Activated naive CD8-positive, alpha-beta T cell treated with anti-CD3 and anti-CD28 coated beads, Interleukin-2, amount 50 U/mL, for 16 hours (primary cell): ENCODE measurements at regions not wholly inside any gene's neighbourhood (a gene's known extent, or its start where the extent isn't known, plus 50 kb on each side); places are given as distances from the start of the nearest gene placed in this dataset.
"Not testable (repeated sequence)": the region's sequence is repeated elsewhere in the genome, so short reads cannot be mapped to it uniquely, and the experiment has no call there.

ENCODE experiments used
- DNase-seq: peaks from one replicate; pipeline ENCODE4 v3.0.0-alpha.2; 2020; ENCODE audit warnings: low read depth, low spot score

- DNase-seq = no peak
Measured at GRCh38 chr10:8379906-8380832, 325.7 kb downstream of the GATA3 start.

GRCh38 chr10:8380833-8381496 is 326.5 kb downstream of the GATA3 start:
- no peak for DNase-seq

GRCh38 chr10:8386781-8387180 is 332.3 kb downstream of the GATA3 start:
- DNase-seq = no peak

GRCh38 chr10:8389630-8390029 is 335.1 kb downstream of the GATA3 start:
- no peak for DNase-seq

GRCh38 chr10:8392216-8392615 is 337.7 kb downstream of the GATA3 start:
- DNase-seq = no peak

- no peak for DNase-seq
Measured at GRCh38 chr10:8393531-8393930, 339.0 kb downstream of the GATA3 start.

- no peak for DNase-seq
Measured at GRCh38 chr10:8396675-8397074, 342.2 kb downstream of the GATA3 start.

GRCh38 chr10:8398771-8399170 is 344.3 kb downstream of the GATA3 start:
- no peak for DNase-seq

GRCh38 chr10:8400151-8400550 is 345.7 kb downstream of the GATA3 start:
- DNase-seq = no peak

- DNase-seq = no peak
Measured at GRCh38 chr10:8400892-8401291, 346.4 kb downstream of the GATA3 start.

- DNase-seq = no peak
Measured at GRCh38 chr10:8401531-8401930, 347.0 kb downstream of the GATA3 start.

GRCh38 chr10:8402576-8402975 is 348.1 kb downstream of the GATA3 start:
- no peak for DNase-seq

- DNase-seq = no peak
Measured at GRCh38 chr10:8403711-8404371, 349.4 kb downstream of the GATA3 start.

GRCh38 chr10:8404721-8405120 is 350.2 kb downstream of the GATA3 start:
- no peak for DNase-seq

GRCh38 chr10:8405596-8405995 is 351.1 kb downstream of the GATA3 start:
- DNase-seq = no peak

GRCh38 chr10:8407501-8408021 is 353.1 kb downstream of the GATA3 start:
- DNase-seq = no peak

GRCh38 chr10:8410506-8410905 is 356.0 kb downstream of the GATA3 start:
- no peak for DNase-seq

- no peak for DNase-seq
Measured at GRCh38 chr10:8412541-8412940, 358.1 kb downstream of the GATA3 start.

GRCh38 chr10:8415029-8415428 is 360.5 kb downstream of the GATA3 start:
- not testable (repeated sequence) for DNase-seq

GRCh38 chr10:8416192-8416701 is 361.8 kb downstream of the GATA3 start:
- DNase-seq = no peak

GRCh38 chr10:8416760-8417159 is 362.3 kb downstream of the GATA3 start:
- no peak for DNase-seq

- no peak for DNase-seq
Measured at GRCh38 chr10:8417631-8418030, 363.1 kb downstream of the GATA3 start.
